HG03097 (cell line): ENCODE measurements at regions not wholly inside any gene's neighbourhood (a gene's known extent, or its start where the extent isn't known, plus 50 kb on each side); places are given as distances from the start of the nearest gene placed in this dataset.
A peak's percentile ranks its signal among the peaks of the same experiment; 100 is the strongest.

ENCODE experiments used
- ATAC-seq: cut with Tn5 transposase; IDR thresholded peaks from one replicate; pipeline ENCODE4 v1.9.1; 2021; ENCODE audit not compliant: unreplicated experiment, low FRiP score

DNA sequence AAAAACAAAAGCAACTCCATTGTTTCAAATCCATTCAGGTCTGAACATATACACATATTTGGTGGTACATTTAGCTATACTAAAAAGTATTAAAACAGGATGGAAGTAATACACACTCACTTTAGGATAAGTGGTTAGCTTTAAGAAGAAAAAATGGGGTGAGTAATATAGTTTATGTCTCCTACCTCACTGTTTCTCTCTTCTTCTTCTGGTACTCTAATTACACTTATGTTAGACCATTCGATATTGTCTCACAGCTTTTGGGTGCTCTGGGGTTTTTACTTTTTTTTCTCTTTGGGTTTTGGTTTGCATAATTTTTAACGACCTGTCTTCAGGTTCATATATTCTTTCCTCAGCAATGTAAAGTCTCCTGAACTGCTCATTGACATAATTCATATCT, 75.4 kb upstream of the AKAP13 start:
- no peak for ATAC-seq

DNA sequence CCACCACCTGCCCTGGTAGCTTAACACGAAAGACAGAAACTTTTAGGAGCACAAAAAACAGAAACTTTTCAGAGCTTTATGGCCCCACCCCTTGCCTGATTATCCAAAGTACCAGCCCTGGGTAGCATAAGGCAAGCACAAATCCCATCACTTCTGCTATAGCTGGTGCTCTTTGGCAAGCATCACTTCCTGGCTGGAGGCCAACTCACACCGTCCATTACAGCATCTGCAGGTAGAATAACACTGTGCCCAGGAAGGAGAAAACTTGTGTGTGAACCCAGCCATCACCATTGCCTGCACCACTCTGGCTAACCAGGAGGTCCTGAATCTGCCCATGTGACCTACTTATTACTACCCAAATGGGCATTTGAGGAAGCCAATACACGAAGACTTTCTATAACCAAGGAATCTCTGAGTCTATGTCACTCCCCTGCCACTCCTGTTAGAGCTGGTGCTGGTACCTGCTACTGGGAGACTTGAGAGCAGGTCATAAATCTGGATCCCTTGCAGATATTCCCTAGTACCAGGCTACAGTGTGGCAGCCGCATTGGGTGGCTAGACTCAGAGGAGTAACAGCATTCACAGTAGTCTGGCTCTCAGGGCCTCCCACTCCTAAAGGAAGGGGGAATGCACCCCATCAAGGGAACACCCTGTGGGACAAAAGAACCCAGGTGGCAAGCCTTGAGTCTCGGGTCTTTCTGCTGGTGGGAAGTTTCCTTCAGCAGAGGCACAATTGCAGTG, 73.3 kb upstream of the AKAP13 start:
- no peak for ATAC-seq

GRCh38 chr15:85307687-85308045, 72.7 kb upstream of the AKAP13 start:
- no peak for ATAC-seq

GRCh38 chr15:85311647-85312046, 68.8 kb upstream of the AKAP13 start:
- ATAC-seq = no peak

- ATAC-seq = peak; percentile 75
These were observed 67.9 kb upstream of the AKAP13 start for GRCh38 chr15:85312486-85312885.

- ATAC-seq = peak; percentile 5
These were observed 67.5 kb upstream of the AKAP13 start for GRCh38 chr15:85312929-85313331.

DNA sequence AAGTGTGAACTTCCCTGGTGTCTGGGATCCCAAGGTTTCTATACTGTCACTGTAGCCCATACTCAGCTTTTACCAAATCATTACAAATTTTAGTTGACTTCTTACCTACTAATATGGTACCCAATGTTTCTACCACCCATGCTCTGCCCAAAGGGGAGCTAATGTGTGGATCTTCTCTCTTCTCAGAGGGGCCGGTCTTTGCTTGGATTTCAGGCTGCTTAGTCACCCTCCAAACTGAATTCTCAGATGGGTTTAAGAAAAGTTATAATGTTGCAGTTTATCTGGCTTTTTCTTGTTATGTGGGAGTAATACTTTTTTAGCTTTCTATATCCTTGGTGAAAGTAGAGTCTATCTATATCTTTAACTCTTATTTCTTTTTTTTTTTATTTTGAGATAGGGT, 67.1 kb upstream of the AKAP13 start:
- no peak for ATAC-seq

DNA sequence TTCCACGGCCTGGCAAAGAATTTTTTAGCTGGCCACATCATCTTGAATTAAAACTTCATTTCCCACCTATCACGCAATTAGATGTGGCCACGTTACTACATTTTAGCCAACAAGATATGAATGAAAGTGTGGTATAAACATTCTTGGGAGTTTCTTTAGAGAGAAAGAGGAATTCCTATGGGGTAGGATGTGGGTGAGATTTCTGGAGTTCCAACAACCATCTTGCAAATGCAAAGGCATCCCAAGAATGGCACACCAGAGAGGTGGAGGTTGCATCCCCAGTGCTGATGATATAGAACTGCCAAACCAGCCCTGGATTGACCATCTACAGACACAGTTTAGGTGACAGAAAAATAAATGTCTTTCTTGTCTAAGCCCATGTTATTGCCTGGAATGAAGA, 66.3 kb upstream of the AKAP13 start:
- ATAC-seq = no peak

- ATAC-seq = no peak
These were observed 65.8 kb upstream of the AKAP13 start for GRCh38 chr15:85314633-85315032.

DNA sequence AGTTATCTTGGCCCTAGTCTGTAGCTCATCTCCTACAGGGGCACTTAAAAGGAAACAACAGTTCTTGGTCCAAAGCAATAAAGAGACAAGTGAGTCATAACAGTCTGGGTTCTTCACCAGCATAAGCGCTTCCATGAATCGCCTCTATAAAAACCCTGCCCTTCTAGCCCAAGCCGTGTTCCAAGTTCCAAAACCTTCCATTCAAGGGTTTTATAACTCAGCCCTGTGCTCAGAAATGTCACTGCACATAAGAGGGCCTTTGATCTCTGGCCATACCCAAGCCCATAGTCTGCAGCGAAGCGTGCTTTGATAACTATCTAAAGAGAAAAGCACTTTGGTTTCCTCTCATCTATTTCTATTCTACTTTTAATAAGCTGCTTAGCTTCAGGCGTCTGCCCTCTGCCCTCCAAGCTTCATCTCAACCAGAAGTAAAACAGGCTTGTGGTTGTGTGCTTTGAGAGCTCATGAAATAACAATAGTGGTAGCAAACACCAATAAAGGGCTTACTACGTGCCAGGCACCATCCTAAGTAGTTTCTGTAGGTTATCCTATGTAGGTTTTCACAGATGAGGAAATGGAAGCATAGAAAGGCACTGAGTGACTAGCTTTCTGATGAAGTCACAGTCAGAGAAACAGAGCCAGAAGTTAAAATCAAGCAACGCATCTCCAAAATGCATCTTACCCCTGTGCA, 64.0 kb upstream of the AKAP13 start:
- ATAC-seq = no peak

- peak; percentile 80 for ATAC-seq
These were observed 62.2 kb upstream of the AKAP13 start for GRCh38 chr15:85318048-85318731.

DNA sequence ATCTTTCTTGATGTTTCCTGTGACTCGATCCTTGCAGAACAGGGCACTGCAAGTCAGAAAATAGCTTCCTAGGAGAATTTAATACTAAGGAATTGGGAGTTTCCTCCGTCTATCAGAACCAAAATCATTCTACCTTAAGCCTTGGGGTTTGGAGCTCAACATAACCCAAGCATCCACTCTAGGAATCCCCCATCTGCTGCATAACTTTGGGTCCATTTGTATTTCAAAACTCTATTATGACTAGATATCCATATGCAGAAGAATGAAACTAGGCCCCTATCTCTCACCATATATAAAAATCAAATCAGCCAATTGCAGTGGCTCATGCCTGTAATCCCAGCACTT, 61.7 kb upstream of the AKAP13 start:
- no peak for ATAC-seq

GRCh38 chr15:85324202-85324601, 56.2 kb upstream of the AKAP13 start:
- ATAC-seq = no peak

DNA sequence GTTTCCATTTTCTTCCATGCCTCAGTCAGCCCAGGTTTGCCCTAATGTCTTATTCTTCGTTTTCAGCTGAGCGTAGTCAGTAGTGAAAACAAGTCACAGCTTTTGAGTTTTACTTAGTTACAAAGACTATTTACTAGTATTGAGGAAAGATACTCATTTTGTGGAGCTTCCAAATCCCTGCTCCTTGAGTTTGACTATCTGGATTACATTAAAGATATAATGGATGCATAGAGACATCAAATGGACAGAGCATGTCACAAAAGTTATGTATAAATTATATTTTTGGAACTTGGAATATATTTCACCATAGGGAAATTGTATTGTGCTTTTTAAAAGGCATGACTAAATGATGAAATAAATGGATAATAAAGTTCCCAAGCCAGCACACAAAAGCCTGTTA, 54.6 kb upstream of the AKAP13 start:
- no peak for ATAC-seq

DNA sequence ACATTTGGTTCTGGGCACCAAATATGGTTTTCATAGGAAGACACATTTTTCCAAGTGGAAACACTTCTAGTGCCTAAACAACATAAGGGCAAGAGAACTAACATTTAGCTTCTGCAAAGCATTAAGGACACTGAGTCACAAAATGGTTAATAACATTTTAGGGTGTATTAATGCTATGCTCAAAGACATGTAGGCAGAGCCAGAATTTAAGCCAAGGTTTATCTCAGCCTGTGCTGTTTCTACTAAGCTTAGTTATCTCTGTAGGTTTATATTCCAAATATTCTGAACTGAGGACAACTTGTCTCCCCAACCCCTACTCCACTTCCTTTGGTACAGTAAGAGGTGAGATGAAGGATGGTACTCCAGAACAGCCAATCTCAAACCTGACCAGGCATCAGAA, 54.1 kb upstream of the AKAP13 start:
- ATAC-seq = no peak

GRCh38 chr15:85327820-85328219, 52.6 kb upstream of the AKAP13 start:
- no peak for ATAC-seq

DNA sequence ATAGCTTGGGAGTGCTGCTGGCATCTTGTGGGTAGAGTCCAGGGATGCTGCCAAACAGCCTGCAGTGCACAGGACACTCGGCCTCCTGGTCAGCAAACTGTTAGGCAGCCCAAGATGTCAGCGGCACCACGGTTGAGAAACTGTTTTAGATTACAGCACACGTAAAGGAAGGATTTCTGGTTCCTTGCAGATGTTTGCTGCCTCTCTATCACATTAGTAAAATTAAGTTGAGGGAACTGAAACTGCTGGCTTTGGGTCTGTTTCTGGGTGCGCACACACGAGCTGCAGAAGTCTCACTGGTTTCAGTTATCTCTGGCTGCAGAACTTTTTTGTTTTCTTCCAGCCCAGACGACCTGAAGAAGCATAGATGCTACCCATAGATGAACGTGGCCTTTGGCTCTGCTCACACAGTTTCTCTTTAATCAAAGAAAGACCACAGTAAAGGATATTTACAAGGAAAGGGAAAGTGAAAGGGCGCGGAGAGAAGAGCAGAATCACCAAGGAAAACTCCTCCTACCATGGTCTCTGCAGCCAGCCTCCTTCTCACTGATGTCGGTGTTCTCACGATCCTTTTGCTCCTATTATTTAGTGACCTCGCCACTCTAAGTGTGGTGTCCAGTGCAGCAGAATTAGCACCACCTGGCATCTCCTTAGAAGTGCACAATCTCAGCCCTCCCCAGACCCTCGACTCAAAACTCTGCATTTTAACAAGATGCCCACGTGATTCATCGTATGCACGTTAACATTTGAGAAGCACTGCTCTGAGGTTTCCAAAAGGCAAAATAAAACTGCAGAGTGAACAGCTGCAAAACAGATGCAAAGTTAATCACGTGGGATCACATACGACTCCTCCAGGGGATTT, 50.6 kb upstream of the AKAP13 start:
- peak; percentile 58 for ATAC-seq
